ENCODE measurements at regions not wholly inside any gene's neighbourhood (a gene's known extent, or its start where the extent isn't known, plus 50 kb on each side); places are given as distances from the start of the nearest gene placed in this dataset.

DNA sequence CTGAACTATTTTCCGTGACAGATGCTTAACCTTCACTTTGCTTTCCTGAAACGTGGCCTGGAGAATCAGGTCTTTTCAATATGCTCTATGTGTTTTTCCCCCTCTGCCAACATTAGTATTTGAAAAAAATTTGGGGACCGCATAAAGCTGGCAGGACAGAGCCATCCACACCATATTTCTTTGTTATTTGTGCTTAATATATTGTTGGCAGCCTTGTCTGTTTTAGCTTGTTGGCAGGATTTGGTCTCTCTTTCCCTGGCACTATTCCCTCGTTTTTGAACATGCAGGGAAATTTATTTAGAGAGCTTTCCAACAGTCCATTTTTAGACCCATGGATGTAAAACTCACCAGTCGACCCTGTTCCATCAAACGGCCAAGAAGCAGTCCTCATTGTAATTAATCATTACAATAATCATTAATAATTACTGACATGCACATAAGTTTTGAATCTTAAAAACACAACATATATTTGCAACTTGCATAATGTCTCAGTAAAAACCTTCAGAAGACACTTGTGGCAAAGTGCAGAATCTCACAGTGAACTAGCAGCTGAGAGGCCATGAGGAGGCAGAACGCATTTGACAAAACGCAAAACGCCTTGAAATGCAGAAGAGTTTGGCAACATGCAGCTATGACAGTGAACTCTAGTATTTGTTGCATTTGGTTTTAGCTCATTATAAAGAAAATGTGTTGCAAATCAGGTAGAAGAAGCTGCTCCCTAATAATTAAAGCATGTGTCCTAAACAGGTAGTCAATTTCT, 514.2 kb downstream of the C6orf118 start:
- Histone ChIP-seq H3K4me3 (ENCODE audit: low read length) (no peak overlapping the region), H3K27me3 (ENCODE audit: control insufficient read depth in 2 of 2, insufficient read depth in 2 of 2, low read length in 2 of 2) (no peaks in the 10 kb centered on the region), H3K9me3 (ENCODE audit: control insufficient read depth in 2 of 3, low read length in 3 of 3) (no peaks in the 10 kb centered on the region), H3K4me1 (ENCODE audit: control insufficient read depth in 2 of 2, insufficient read depth in 2 of 2, low read length in 2 of 2) (no peaks in the 10 kb centered on the region), H3K36me3 (ENCODE audit: control insufficient read depth in 2 of 3, insufficient read depth in 3 of 3, low read length in 3 of 3) (no peaks in the 10 kb centered on the region), H3K27ac (ENCODE audit: low read depth, low read length) (no peak overlapping the region)
- intact Hi-C loops (cut with micrococcal nuclease): no loop called here
- Mint-ChIP-seq H3K9me3 (peaks cover 1 to 26% (median 10%) of the 10 kb centered on the region in 11 donors), H3K27ac (no peak overlapping the region), H3K27me3 (no peaks in the 10 kb centered on the region), H3K4me1 (no peaks in the 10 kb centered on the region), H3K36me3 (no peaks in the 10 kb centered on the region), H3K4me3 (no peak overlapping the region)
- no peak for DNase-seq
- ChIA-PET POLR2A (no interaction called here), CTCF (no interaction called here)
- ATAC-seq: no peak

DNA sequence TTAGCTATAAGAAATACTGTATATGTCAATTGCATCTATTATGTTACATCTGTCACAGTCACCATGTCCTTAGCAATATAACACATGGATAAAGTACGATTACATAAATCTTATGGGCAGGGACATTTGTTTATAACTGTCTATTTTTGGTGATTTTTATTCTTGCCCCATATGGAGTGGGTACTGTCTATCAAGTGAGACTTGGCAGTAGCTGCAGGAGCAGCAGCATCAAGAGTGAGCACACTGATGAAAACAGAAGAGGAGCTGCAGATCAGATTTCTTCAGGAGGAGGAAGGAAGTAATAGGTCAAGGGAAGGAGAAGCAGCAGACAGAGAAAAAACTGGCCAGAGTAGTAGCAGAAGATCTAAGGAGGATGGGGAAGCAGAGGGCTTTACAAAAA, 516.7 kb downstream of the C6orf118 start:
- H3K27ac ChIP-seq (ENCODE audit: low read depth, low read length): no peak overlapping the region
- DNase-seq (no peak), ATAC-seq (no peak)
- no peak overlapping the region for H3K4me3 Mint-ChIP-seq
- H3K36me3 Mint-ChIP-seq: no peaks in the 10 kb centered on the region
- peaks cover 1 to 30% (median 12%) of the 10 kb centered on the region in 11 donors for H3K9me3 Mint-ChIP-seq
- H3K36me3 ChIP-seq (ENCODE audit: control insufficient read depth in 2 of 3, insufficient read depth in 3 of 3, low read length in 3 of 3): no peaks in the 10 kb centered on the region
- no peak overlapping the region for H3K27ac Mint-ChIP-seq
- H3K27me3 ChIP-seq (ENCODE audit: control insufficient read depth in 2 of 2, insufficient read depth in 2 of 2, low read length in 2 of 2): no peaks in the 10 kb centered on the region
- H3K4me1 Mint-ChIP-seq: no peaks in the 10 kb centered on the region
- H3K9me3 ChIP-seq (ENCODE audit: control insufficient read depth in 2 of 3, low read length in 3 of 3): no peaks in the 10 kb centered on the region
- no peaks in the 10 kb centered on the region for H3K4me1 ChIP-seq (ENCODE audit: control insufficient read depth in 2 of 2, insufficient read depth in 2 of 2, low read length in 2 of 2)
- POLR2A ChIA-PET: no interaction called here
- no peak overlapping the region for H3K4me3 ChIP-seq (ENCODE audit: low read length)
- CTCF ChIA-PET: no interaction called here
- intact Hi-C loops (cut with micrococcal nuclease): no loop called here
- no peaks in the 10 kb centered on the region for H3K27me3 Mint-ChIP-seq

DNA sequence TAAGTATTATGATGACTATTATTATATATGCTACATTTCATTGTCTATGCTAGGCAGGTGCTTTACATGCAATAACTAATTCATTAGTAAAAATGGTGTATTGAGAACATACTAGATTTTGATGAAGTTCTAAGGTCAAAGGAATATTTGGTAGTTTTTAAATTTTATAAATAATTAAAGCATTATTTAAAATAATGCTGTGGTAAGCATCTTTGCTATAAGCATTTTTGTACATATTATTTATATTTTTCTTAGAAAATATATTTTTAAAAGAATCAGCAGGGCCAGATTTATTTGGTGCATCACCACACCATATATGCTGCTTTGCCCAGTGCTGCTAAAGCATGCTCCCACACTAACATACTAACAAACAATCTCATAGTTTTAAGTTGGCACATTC, 517.9 kb downstream of the C6orf118 start:
- H3K9me3 ChIP-seq (ENCODE audit: control insufficient read depth in 2 of 3, low read length in 3 of 3): no peaks in the 10 kb centered on the region
- intact Hi-C loops (cut with micrococcal nuclease): no loop called here
- H3K27me3 Mint-ChIP-seq: no peaks in the 10 kb centered on the region

DNA sequence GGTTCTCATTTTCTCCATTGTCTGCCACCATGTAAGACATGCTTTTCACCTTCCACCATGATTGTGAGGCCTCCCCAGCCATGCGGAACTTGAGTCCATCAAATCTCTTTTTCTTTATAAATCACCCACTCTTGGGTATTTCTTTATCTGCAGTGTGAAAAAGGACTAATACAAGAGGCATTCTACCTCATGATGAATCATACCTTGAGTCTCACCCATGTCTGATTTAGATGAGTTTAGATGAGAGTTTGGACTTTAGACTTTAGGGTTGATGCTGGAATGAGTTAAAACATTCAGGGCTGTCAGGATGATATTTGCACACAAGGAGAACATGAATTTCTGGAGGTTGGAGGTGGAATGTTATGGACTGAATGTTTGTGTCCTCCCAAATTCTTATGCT, 545.6 kb downstream of the C6orf118 start:
- H3K27ac ChIP-seq (ENCODE audit: low read depth, low read length): no peak overlapping the region
- no peak for ATAC-seq
- H3K36me3 Mint-ChIP-seq: no peaks in the 10 kb centered on the region
- intact Hi-C loops (cut with micrococcal nuclease): no loop called here
- no peaks in the 10 kb centered on the region for H3K27me3 Mint-ChIP-seq
- CTCF ChIA-PET: no interaction called here
- H3K9me3 ChIP-seq (ENCODE audit: control insufficient read depth in 2 of 3, low read length in 3 of 3): no peaks in the 10 kb centered on the region
- no peaks in the 10 kb centered on the region for H3K4me1 ChIP-seq (ENCODE audit: control insufficient read depth in 2 of 2, insufficient read depth in 2 of 2, low read length in 2 of 2)
- H3K27me3 ChIP-seq (ENCODE audit: control insufficient read depth in 2 of 2, insufficient read depth in 2 of 2, low read length in 2 of 2): no peaks in the 10 kb centered on the region
- H3K4me1 Mint-ChIP-seq: no peaks in the 10 kb centered on the region
- H3K4me3 Mint-ChIP-seq: no peak overlapping the region
- H3K36me3 ChIP-seq (ENCODE audit: control insufficient read depth in 2 of 3, insufficient read depth in 3 of 3, low read length in 3 of 3): no peaks in the 10 kb centered on the region
- H3K4me3 ChIP-seq (ENCODE audit: low read length): no peak overlapping the region
- H3K9me3 Mint-ChIP-seq: peaks cover 0 to 19% (median 6%) of the 10 kb centered on the region in 11 donors
- no peak overlapping the region for H3K27ac Mint-ChIP-seq
- POLR2A ChIA-PET: no interaction called here
- DNase-seq: no peak

More for the DNA sequence above, 517.9 kb downstream of the C6orf118 start:
- POLR2A ChIA-PET: no interaction called here
- no peaks in the 10 kb centered on the region for H3K4me1 Mint-ChIP-seq
- H3K9me3 Mint-ChIP-seq: peaks cover 0 to 26% (median 10%) of the 10 kb centered on the region in 11 donors
- H3K4me1 ChIP-seq (ENCODE audit: control insufficient read depth in 2 of 2, insufficient read depth in 2 of 2, low read length in 2 of 2): no peaks in the 10 kb centered on the region
- H3K36me3 Mint-ChIP-seq: no peaks in the 10 kb centered on the region
- no peak overlapping the region for H3K27ac ChIP-seq (ENCODE audit: low read depth, low read length)
- CTCF ChIA-PET: no interaction called here
- no peak overlapping the region for H3K4me3 ChIP-seq (ENCODE audit: low read length)
- no peak overlapping the region for H3K4me3 Mint-ChIP-seq
- no peak for DNase-seq
- no peaks in the 10 kb centered on the region for H3K27me3 ChIP-seq (ENCODE audit: control insufficient read depth in 2 of 2, insufficient read depth in 2 of 2, low read length in 2 of 2)
- no peaks in the 10 kb centered on the region for H3K36me3 ChIP-seq (ENCODE audit: control insufficient read depth in 2 of 3, insufficient read depth in 3 of 3, low read length in 3 of 3)
- no peak for ATAC-seq
- H3K27ac Mint-ChIP-seq: no peak overlapping the region

DNA sequence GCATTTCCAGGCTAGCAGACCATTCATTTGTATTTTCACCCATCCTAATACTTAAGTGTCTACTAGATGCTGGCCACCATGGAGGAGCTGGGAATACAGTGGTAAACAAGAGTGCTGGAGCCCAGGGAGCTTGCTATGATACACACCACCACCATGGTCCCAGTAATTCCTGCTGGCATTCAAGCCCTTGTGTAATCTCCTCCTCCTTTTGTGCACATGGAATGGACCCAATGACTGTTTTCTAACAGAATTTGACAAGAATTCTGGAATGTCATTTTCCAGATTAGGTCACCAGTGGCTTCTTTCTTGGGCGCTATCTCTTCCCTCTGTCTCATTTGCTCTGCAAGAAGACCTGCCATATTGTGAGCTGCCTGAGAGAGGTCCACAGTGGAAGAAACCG, 552.0 kb downstream of the C6orf118 start:
- ChIA-PET CTCF (no interaction called here), POLR2A (no interaction called here)
- Mint-ChIP-seq H3K9me3 (peaks cover 2 to 14% (median 8%) of the 10 kb centered on the region in 11 donors), H3K4me1 (no peaks in the 10 kb centered on the region), H3K27me3 (no peaks in the 10 kb centered on the region), H3K27ac (no peak overlapping the region), H3K4me3 (no peak overlapping the region), H3K36me3 (no peaks in the 10 kb centered on the region)
- no peak for DNase-seq
- H3K27ac ChIP-seq (ENCODE audit: low read depth, low read length): no peak overlapping the region
- H3K4me3 ChIP-seq (ENCODE audit: low read length): no peak overlapping the region
- no peaks in the 10 kb centered on the region for H3K36me3 ChIP-seq (ENCODE audit: control insufficient read depth in 2 of 3, insufficient read depth in 3 of 3, low read length in 3 of 3)
- no peaks in the 10 kb centered on the region for H3K4me1 ChIP-seq (ENCODE audit: control insufficient read depth in 2 of 2, insufficient read depth in 2 of 2, low read length in 2 of 2)
- no peak for ATAC-seq
- intact Hi-C loops (cut with micrococcal nuclease): no loop called here
- no peaks in the 10 kb centered on the region for H3K9me3 ChIP-seq (ENCODE audit: control insufficient read depth in 2 of 3, low read length in 3 of 3)
- no peaks in the 10 kb centered on the region for H3K27me3 ChIP-seq (ENCODE audit: control insufficient read depth in 2 of 2, insufficient read depth in 2 of 2, low read length in 2 of 2)

DNA sequence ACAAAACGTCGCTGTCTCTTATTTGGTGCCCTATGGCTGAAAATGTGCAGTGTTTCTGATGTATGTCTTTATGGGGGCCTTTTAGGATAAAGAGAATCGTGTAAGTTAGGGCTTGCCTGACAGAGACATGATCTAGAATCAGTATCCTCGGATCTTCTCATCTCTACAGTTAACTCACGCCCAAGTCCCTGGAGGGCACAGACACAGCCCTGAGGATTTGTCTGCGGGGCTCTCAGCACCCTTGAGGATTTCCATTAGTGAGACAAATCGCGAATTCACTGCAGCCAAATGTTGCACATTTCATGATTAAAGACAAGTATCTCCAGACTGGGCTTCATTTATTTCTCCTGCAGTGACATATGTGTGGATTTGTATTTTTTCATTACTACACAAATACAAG, 552.7 kb downstream of the C6orf118 start:
- Histone ChIP-seq H3K27ac (ENCODE audit: low read depth, low read length) (no peak overlapping the region), H3K27me3 (ENCODE audit: control insufficient read depth in 2 of 2, insufficient read depth in 2 of 2, low read length in 2 of 2) (no peaks in the 10 kb centered on the region), H3K9me3 (ENCODE audit: control insufficient read depth in 2 of 3, low read length in 3 of 3) (no peaks in the 10 kb centered on the region), H3K36me3 (ENCODE audit: control insufficient read depth in 2 of 3, insufficient read depth in 3 of 3, low read length in 3 of 3) (no peaks in the 10 kb centered on the region), H3K4me1 (ENCODE audit: control insufficient read depth in 2 of 2, insufficient read depth in 2 of 2, low read length in 2 of 2) (no peaks in the 10 kb centered on the region), H3K4me3 (ENCODE audit: low read length) (no peak overlapping the region)
- no peak overlapping the region for H3K4me3 Mint-ChIP-seq
- no peaks in the 10 kb centered on the region for H3K27me3 Mint-ChIP-seq
- no peaks in the 10 kb centered on the region for H3K4me1 Mint-ChIP-seq
- CTCF ChIA-PET: no interaction called here
- POLR2A ChIA-PET: no interaction called here
- H3K27ac Mint-ChIP-seq: no peak overlapping the region
- intact Hi-C loops (cut with micrococcal nuclease): no loop called here
- no peaks in the 10 kb centered on the region for H3K36me3 Mint-ChIP-seq
- peaks cover 2 to 12% (median 7%) of the 10 kb centered on the region in 11 donors for H3K9me3 Mint-ChIP-seq
- DNase-seq: no peak
- no peak for ATAC-seq

DNA sequence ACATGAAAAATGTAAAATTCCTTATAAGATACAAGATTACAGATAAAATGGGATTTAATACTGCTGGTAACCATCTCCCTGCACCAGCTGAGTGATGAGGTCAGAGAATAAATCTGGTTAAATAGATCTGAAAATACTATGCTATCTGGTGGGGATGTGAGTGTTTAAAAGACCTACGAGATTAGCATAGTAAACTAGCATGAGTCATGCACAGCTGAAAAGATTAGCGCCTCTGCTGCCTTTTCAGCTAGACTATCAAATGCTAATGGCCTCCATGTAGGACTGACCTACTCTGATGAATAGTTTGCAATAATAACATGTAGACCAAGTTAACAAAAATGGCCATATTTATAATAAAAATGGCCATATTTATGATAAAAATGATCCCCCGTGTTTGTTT, 553.3 kb downstream of the C6orf118 start:
- Histone ChIP-seq H3K9me3 (ENCODE audit: control insufficient read depth in 2 of 3, low read length in 3 of 3) (no peaks in the 10 kb centered on the region), H3K4me1 (ENCODE audit: control insufficient read depth in 2 of 2, insufficient read depth in 2 of 2, low read length in 2 of 2) (no peaks in the 10 kb centered on the region), H3K27ac (ENCODE audit: low read depth, low read length) (no peak overlapping the region), H3K36me3 (ENCODE audit: control insufficient read depth in 2 of 3, insufficient read depth in 3 of 3, low read length in 3 of 3) (no peaks in the 10 kb centered on the region), H3K4me3 (ENCODE audit: low read length) (no peak overlapping the region), H3K27me3 (ENCODE audit: control insufficient read depth in 2 of 2, insufficient read depth in 2 of 2, low read length in 2 of 2) (no peaks in the 10 kb centered on the region)
- POLR2A ChIA-PET: no interaction called here
- Mint-ChIP-seq H3K4me3 (no peak overlapping the region), H3K27ac (no peak overlapping the region), H3K9me3 (peaks cover 2 to 12% (median 7%) of the 10 kb centered on the region in 11 donors), H3K27me3 (no peaks in the 10 kb centered on the region), H3K36me3 (no peaks in the 10 kb centered on the region), H3K4me1 (no peaks in the 10 kb centered on the region)
- no peak for ATAC-seq
- DNase-seq: no peak
- intact Hi-C loops (cut with micrococcal nuclease): no loop called here
- CTCF ChIA-PET: no interaction called here
